AG20443 (cell line): ENCODE measurements at regions not wholly inside any gene's neighbourhood (a gene's known extent, or its start where the extent isn't known, plus 50 kb on each side); places are given as distances from the start of the nearest gene placed in this dataset.
"Not testable (repeated sequence)": the region's sequence is repeated elsewhere in the genome, so short reads cannot be mapped to it uniquely, and the experiment has no call there.

Experiments
- DNase-seq: peaks from one replicate; pipeline ENCODE4 v3.0.0; 2012; ENCODE audit warnings: low spot score, mixed read lengths

GRCh38 chr2:58354230-58354629, 113.1 kb upstream of the FANCL start:
- DNase-seq = no peak

GRCh38 chr2:58350484-58350883, 109.4 kb upstream of the FANCL start:
- DNase-seq = no peak

- DNase-seq = no peak
Observed at GRCh38 chr2:58347810-58348209, 106.7 kb upstream of the FANCL start.

- DNase-seq = no peak
Observed at GRCh38 chr2:58341047-58341446, 99.9 kb upstream of the FANCL start.

- no peak for DNase-seq
Observed at GRCh38 chr2:58339548-58340243, 98.6 kb upstream of the FANCL start.

GRCh38 chr2:58336416-58336815, 95.3 kb upstream of the FANCL start:
- DNase-seq = no peak

GRCh38 chr2:58334414-58334813, 93.3 kb upstream of the FANCL start:
- DNase-seq = no peak

- not testable (repeated sequence) for DNase-seq
Observed at GRCh38 chr2:58325296-58325895, 84.3 kb upstream of the FANCL start.

- no peak for DNase-seq
Observed at GRCh38 chr2:58319481-58319880, 78.4 kb upstream of the FANCL start.

- not testable (repeated sequence) for DNase-seq
Observed at GRCh38 chr2:58318949-58319348, 77.8 kb upstream of the FANCL start.

- DNase-seq = no peak
Observed at GRCh38 chr2:58313926-58314325, 72.8 kb upstream of the FANCL start.

GRCh38 chr2:58308435-58308834, 67.3 kb upstream of the FANCL start:
- no peak for DNase-seq

- DNase-seq = no peak
Observed at GRCh38 chr2:58304843-58305242, 63.7 kb upstream of the FANCL start.

- DNase-seq = no peak
Observed at GRCh38 chr2:58299123-58299522, 58.0 kb upstream of the FANCL start.

- DNase-seq = no peak
Observed at GRCh38 chr2:58293056-58293455, 51.9 kb upstream of the FANCL start.

- no peak for DNase-seq
Observed at GRCh38 chr2:58291726-58292438, 50.8 kb upstream of the FANCL start.
